HUDEP-2 (cell line): ENCODE measurements at regions not wholly inside any gene's neighbourhood (a gene's known extent, or its start where the extent isn't known, plus 50 kb on each side); places are given as distances from the start of the nearest gene placed in this dataset.
"Not testable (repeated sequence)": the region's sequence is repeated elsewhere in the genome, so short reads cannot be mapped to it uniquely, and the experiment has no call there.

ENCODE experiments used
- DNase-seq, 76 experiments: peaks; one replicate each; lab custom pipeline; 2025; ENCODE audit not compliant: unreplicated experiment in 76 of 76; lab: John Stamatoyannopoulos, UW

DNA sequence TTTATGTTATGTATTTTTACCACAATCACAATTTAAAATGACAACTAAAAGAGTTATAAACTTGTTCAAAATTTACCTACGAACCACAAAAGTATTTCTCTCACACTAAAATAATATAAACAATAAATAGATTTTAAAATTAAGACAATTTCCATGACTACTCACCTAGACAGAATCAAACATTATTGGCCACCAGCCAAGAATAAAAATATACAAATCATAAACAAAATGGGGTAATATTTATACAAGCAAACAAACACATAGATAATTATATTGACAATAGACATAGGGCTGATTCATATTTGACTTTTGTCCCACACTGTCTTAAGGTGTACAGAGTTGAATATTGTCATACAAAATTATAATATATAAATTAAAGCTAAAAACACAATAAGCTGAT, 119.6 kb upstream of the ZNF92 start:
- DNase-seq: no peak

DNA sequence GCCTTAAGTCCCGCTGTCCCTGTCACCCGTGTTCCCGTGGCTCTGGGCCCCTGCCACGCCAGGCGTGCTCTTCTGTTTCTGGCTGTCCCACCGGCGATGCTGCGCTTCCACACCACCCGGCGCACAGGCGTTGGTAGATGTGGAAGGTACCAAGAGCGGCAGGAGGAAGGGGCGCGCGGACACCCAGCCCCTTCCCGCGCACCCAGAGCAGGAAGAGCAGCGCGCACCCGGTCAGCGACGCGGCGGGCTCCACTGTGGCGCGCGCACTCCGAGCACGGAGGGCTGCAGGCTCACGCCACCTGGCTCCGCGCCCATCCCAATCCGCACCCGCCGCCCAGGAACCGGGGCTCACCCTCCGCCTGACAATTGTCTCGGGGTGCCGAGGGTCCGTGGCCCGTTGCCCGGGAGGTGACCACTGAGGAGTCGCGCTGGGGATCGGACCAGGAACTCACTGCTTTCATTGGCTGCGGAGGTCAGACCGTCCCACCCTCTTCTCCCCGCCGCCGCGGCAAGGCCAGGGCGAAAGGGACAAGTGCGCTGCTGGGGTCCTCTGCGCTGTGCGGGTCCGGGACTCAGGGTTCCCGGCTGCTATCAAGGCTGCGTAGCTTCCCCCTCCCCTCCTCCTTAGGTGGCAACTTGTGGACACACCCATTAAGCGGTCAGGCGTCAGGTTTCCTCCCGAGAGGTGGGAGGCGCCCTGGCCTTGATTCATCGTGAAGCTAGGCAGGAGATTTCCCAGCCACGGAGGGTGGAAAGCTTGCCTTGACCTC, 121.6 kb upstream of the ZNF92 start:
- DNase-seq: peak in 2 of 76 experiments; percentile 5 to 10

DNA sequence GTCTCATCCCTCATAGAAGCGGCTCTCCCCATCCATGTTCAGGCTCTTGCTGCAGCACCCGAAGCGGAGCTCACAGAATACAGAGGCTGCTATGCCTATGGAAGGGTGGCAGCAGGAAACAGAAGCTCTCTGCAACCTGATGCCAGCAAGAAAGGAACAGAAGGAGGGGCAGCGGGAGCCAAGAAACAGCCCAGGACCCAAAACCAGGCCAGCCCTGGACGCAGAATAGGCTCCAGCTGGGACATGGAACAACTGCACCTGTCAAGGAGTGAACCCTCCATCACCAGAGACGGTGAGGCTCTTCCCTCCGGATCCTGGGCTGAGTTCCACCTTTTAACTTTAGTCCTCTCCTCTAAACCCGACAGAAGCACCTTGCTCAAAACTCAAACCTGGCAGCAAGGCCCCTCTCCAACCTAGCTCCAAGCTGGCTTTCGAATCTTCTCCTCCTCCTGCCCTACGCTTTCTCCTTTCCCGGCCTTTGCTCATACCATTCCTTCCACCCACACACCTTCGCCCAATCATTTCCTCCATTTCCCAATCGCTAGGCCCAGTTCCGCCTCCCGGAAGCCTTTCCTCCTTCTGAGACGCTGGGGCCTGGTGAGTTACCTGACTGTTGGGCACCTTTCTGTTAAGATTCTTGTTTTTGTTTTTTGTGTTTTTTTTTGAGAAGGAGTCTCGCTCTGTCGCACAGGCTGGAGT, 122.8 kb upstream of the ZNF92 start:
- no peak for DNase-seq

DNA sequence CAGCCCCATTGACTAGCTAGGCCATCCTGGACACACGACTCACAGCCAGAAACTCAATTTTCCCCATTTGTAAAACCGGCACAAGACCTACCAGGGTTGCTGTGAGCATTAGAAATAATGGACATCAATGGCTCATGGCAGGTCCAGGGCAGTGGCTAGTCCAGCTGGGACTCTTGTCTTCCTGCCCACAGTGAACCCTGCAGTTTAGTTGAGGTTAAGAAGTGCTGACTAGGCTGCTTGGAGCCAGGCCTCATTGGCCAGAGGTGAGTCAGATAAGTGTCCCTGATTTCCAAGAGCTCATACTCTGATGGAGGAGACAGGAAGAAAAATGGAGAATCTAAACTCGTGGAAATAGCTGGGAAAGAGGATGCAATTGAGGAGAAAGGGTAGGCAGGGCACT, 123.4 kb upstream of the ZNF92 start:
- DNase-seq: no peak

DNA sequence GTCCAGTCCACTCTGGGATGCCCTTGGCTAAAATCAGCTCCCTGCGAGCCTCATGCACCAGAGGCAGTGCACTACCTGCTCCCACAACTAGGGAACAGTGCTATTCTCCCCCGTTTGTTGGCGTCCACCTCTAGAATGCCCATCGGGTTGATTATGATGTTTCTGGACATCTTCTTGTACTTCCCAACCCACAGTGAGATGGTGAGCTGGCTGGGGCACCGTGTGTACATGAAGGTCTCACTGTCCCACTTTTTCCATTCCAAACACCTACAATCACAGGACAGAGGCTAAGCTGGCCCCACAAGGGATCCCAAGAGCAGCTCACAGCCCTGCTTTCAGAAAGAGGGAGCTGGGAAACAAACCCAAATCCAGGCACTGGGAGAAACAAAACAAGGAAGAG, 126.2 kb upstream of the ZNF92 start:
- DNase-seq: no peak

DNA sequence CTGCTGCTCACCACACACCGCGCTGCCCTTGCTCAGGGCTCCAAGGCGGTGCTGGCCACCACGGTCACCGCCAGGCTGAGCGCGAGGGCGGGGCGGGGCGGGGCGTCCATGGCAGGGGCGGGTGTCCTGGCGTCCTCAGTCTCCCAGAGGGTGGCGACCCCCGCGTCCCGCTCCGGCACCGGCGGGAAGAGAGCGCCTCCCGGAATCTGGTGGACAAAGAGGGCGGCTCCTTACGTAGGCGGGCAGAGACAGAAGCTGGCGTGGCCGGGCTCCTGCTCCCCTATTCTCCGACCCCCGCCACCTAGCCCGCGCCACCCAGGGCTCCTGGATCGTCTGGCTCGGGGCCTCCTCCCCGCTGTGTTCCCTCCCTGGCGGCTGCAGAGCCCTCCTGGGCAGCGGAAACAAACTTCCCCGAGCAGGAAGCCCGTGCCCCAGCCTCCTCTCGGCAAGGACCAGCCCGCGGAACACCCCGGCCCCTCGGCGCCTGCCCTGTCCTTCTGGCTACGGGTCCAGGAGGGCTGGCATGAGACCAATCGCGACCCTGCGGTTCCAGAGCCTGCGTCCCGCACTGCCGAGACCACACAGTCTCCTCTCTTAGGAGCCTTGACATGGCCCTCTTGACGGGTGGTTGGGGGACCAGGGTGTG, 133.8 kb upstream of the ZNF92 start:
- DNase-seq: no peak

DNA sequence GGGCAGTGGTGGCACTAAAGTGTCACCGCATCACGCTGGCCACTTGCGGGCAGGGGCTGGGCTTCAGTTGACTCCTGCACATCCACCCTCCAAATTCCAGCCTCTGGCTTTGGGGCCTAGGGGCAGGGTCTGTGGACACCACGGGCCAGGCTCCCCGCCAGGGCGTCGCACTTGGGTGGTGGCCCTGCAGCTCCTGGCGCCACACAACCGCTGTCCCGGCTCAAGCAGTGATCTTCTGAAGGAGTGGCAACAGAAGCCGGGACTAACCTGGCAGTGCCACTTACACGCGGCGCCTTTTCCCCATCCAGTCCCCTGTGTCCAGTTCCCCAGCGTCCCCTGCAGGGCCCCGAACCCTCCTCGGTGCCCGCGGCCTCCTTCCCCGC, 134.3 kb upstream of the ZNF92 start:
- DNase-seq: no peak

DNA sequence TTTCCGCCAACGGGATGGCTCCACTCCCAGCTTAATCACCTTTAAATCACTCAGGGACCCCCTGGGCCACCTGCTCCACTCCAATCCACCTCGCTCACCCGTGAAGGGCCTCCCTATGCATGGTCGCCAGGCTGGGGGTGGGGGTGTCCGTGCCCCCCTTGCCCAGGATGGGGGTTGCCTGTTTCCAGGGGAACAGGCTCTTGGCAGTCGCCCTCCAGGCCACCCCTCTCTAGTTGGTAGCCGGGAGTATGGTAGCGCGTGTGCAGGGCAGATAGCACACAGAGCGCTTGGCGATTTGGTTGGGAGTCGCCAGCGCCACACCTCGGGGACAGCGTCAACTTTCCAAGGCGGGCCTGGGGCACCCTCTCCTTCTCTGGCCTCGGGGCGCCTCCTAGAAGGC, 134.9 kb upstream of the ZNF92 start:
- no peak for DNase-seq

DNA sequence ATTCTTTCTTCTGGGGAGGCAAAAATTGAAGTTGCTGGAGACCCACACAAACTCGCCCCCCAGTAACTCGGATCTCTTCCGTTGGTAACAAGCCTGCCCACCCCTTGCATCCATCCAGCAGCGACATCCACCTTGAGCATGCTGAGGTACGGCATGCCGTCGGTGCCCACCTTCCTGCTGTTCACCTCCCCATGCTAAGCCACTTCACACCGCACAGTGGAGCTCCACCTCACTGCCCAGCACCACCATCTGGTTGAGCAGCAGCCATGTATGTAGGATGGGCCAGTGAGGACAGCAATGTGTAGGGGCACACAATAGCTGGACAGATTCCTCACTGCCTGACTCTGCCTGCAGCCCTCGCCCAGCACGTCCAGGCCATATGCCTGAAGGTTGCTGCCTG, 138.1 kb upstream of the ZNF92 start:
- DNase-seq: no peak

DNA sequence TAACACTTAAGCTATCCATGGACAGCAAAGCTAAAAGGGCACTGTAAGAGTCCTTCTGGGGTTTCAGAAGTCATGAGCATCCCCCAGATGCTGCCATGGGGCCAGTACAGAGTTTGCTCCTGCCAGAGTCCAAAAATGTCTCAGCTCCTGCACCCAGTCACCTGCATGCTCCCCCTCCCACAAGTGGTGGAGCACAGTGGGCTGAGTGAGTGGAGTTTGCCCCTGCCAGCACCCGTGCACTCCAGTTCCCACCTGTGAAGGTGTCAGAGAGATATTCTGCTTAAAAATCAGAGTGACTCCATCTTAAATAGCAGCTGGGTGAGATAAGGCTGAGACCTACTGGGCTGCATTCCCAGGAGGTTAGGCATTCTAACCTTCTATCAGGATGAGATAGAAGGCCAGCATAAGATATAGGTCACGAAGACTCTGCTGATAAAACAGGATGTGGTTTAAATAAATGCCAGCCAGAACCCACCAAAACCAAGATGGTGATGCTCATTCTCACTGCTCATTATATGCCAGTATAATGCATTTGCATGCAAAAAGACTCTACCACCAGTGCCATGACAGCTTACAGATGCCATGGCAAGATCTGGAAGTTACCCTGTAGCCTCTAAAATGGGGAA, 140.1 kb upstream of the ZNF92 start:
- no peak for DNase-seq

DNA sequence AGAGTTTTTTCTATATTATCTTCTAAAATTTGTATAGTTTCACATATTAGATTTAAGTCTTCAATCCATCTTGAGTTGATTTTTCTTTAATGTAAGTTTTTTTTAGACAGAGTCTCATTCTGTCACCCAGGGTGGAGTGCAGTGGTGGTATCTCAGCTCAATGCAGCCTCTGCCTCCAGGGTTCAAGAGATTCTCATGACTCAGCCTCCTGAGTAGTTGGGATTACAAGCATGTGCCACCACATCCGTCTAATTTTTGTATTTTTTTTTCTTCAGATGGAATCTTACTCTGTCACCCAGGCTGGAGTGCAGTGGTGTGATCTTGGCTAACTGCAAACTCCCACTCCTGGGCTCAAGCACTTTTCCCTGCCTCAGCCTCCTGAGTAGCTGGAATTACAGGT, 143.4 kb upstream of the ZNF92 start:
- DNase-seq: no peak

DNA sequence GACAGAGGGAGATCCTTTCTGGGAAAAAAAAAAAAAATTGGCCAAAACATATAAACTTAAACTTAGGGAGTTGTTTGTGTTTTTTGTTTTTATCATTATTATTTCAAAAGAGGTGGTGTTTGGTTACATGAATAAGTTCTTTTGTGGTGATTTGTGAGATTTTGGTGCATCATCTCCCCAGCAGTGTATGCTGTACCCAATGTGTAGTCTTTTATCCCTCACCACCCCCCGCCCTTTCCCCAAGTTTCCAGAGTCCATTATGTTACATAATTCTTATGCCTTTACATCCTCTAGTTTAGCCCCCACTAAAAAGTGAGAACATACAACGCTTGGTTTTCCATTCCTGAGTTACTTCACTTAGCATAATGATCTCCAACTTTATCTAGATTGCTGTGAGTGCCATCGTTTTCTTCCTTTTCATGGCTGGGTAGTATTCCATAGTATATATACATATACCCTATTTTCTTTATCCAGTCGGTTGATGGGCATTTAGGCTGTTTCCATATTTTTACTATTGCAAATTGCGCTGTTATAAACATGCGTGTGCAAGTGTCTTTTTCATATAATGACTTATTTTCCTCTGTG, 148.1 kb upstream of the ZNF92 start:
- no peak for DNase-seq

DNA sequence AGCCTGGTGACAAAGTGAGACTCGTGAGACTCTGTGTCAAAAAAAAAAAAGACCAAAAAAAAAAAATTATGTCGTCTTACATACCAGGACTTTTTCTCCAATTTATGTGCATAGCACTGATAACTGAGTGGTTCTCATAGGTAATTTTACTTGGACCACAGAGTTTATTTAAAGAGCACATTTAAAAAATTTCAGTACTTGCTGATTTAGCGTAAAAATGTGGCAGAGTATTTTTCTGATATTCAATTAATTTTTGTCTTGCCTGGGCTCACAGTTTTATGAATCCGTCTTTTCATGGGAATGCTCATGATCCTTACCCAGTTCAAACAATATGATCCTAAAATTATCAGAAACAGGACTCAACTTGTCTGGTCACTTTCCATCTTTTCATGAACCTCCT, 151.0 kb upstream of the ZNF92 start:
- DNase-seq: no peak

DNA sequence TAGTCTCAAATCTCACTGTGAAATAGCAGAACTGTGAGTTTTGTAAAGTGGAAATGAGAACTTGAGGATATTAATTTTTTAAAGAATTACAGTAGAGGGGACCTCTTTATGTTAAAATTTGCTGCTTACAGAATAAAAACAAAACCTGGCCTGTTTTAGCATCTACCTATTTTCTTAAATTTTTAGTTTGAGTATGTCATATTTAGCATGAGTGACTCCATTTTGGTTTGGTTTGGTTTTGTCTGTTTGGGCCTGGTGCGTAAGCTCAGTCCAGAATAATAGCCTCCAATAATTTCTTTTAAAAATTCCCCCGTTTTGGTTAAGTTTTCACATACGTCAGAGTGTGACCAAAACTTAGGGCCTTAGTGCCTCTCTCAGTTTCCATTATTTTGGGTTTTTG, 152.0 kb upstream of the ZNF92 start:
- DNase-seq: no peak

DNA sequence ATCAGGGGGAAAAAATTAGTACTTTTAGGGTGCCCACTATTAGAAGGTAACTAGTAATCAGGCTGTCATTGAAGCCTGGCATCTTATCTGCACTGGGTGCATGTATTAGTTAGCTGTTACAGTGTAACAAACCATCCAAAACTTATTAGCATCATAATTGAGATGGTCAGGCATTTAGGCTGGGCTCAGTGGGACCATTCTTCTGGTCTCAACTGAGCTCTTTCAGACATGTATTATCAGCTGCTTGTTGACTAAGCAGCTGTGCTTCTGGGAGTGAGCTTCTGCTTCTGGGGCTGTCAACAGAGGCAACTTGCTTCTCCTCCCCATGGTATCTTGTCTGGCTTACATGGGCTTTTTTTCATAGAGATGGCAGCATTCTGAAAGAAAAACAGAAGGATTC, 154.0 kb upstream of the ZNF92 start:
- DNase-seq: no peak

DNA sequence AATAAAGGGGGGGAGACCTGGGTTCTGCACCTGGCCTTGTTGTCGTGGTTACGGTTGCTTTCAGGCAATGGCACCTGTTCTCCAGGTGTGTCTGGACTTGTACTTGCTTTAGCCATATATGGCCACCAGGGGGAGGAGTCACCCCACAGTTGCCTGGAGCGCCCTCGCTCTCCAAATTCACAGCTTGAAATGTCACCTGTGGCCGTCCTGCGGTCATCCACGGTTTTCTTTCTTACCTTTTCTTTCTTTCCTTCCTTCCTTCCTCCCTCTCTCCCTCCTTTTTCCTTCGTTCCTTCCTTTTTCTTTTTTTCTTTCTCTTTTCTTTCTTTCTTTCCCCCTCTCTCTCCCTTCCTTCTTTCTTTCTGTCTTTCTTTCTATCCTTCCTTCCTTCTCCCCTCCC, 157.2 kb upstream of the ZNF92 start:
- DNase-seq: peak in 28 of 76 experiments; percentile 1 to 44 (median 18)

DNA sequence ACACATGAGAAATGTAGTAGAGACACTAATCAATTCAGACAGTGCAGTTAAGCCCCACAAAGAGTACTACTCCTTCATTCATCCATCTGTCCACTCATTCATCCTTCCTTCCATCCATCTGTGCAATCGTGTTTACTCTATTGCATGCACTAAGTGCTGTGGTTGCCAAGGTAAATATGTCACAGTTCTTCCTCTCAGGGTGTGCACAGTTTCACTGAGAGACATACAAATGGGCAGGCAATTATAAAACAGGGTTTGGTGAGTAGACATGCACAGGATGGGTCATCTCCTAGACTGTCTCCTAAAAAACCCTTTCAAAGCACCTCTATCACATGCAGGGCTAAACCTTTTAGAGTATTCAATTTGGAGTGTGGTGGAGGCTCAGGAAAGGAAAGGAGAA, 160.4 kb upstream of the ZNF92 start:
- not testable (repeated sequence) for DNase-seq

DNA sequence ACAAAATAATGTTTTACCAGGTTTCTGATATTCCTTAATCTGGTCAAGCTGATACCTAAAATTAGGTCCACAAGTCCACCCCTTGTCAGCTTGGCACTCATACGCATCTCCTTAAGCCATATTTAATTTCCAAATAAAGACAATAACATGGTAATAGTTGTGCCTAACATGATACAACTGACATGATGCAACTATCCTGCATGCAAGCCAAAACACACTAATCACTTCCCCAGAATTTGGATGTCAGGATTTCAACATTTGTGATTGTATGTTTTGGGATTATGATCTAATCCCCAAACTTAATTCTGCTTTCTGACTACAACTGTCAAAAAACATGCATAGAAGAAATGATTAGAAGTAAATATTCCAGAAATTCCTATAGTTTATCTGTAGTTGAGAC, 174.4 kb upstream of the ZNF92 start:
- DNase-seq: not testable (repeated sequence)

DNA sequence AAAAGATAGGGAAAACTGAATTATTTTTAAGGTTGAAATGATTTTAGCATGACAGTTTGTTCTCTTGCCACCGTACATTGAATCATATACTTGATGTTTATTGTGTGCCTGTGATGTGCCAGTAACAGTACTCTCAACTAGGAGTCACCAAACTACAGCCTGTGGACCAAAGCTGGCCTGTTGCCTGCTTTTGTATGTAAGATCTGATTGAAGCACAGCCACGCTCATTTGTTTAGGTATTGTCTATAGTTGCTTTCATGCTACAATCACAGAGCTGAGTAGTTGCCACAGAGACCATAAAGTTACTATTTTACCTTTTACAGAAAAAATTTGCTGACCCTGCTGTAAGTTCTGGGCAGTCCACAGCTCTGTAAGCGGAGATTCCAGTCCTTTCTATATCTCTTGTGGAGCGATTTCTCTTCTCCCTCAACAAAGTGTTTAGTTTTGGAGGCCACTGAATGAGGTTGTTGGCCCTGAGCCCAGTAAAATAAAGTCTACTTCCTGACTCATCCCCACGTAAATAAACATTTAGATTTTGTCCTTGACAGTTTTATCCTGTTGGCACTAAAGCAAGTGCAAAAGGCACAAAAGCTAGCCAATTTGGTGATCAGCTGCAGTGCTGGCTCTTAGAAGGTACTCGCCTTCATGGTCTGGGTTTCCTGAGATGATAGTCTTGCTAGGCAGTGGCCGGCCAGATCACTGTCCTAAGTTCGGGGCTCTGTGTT, 180.2 kb upstream of the ZNF92 start:
- not testable (repeated sequence) for DNase-seq

DNA sequence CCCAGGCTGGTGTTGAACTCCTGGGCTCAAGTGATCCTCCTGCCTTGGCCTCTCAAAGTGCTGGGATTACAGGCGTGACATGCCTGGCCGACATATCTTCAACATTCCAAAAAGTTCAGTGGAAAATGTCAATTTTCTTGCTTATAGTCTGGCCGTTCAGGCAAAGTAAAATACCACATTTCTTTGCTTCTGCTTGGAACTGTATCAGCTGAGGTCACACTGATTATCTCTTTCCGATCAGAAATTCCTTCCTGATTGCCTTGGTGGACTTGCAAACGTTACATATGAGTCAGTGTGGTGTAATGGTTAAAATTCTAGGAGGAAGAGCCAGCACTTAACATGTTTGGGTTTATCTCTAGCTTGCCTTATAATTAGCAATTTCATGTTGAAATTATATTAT, 170.6 kb upstream of the ERV3-1 start:
- DNase-seq: not testable (repeated sequence)
